Lower lobe of right lung (tissue), 2 donors: ENCODE measurements at regions not wholly inside any gene's neighbourhood (a gene's known extent, or its start where the extent isn't known, plus 50 kb on each side); places are given as distances from the start of the nearest gene placed in this dataset.
A peak's percentile ranks its signal among the peaks of the same experiment; 100 is the strongest.
"Not testable (repeated sequence)": the region's sequence is repeated elsewhere in the genome, so short reads cannot be mapped to it uniquely, and the experiment has no call there.

Experiments used
- ATAC-seq, 2 donors: fragments of 200-7000 bp; cut with Tn5 transposase; one replicate each; pipeline ENCODE4 v1.9.1; 2020 to 2022; ENCODE audit warnings: mild to moderate bottlenecking in 2 of 2, moderate library complexity in 2 of 2
- DNase-seq: peaks from one replicate; pipeline ENCODE4 v3.0.0-alpha.2; 2020
- H3K27ac ChIP-seq: fragments of 200-600 bp; one replicate; pipeline ENCODE4 v1.8.0; 2022
- H3K27me3 ChIP-seq: fragments of 200-600 bp; one replicate; pipeline ENCODE4 v1.8.0; 2022; ENCODE audit warnings: low read depth
- H3K36me3 ChIP-seq: fragments of 200-600 bp; one replicate; pipeline ENCODE4 v1.8.0; 2022; ENCODE audit warnings: mild to moderate bottlenecking
- H3K4me1 ChIP-seq: fragments of 200-600 bp; one replicate; pipeline ENCODE4 v1.8.0; 2022
- H3K4me3 ChIP-seq: fragments of 200-600 bp; one replicate; pipeline ENCODE4 v1.8.0; 2022; ENCODE audit warnings: mild to moderate bottlenecking
- H3K9me3 ChIP-seq: fragments of 200-600 bp; one replicate; pipeline ENCODE4 v1.8.0; 2022
- intact Hi-C: fragments of 100-400 bp; cut with DNase I; formaldehyde crosslinking; loops from one replicate; pipeline ENCODE4 v1.11.0; 2022
- TF ChIP-seq, protein P1 (sequence below): fragments of 200-600 bp; IDR thresholded peaks from one replicate; pipeline ENCODE4 v1.8.0; 2022; ENCODE audit warnings: antibody characterized with exemption, mild to moderate bottlenecking
- donor health status: DM: no; HTN: yes; CAD: no; lungs with severe emphysema.

DNA sequence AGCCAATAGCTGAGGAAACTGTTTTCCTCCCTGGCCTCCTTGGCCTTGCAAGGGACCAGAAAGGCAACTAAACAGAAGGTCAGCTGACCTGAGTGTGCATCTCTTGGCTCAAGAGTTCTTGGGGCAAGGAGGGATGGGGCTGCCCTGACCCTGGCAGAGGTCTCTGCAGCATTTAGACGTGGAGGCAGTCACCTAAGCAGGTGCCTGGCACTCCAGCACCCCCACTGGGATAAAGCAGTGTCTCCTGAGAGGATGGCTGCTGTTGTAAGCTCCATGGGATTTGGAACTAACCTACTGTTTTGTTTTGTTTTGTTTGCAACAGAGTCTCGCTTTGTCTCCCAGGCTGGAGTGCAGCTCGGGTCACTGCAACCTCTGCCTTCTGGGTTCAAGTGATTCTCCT, 185.2 kb downstream of the TBC1D2B start:
- Histone ChIP-seq H3K27me3 (no peaks in the 10 kb centered on the region), H3K36me3 (no peaks in the 10 kb centered on the region), H3K9me3 (no peaks in the 10 kb centered on the region), H3K4me3 (no peak overlapping the region), H3K27ac (no peak overlapping the region), H3K4me1 (no peaks in the 10 kb centered on the region)
- intact Hi-C loops: no loop called here
- DNase-seq (peak; percentile 6), ATAC-seq (no peak)
- TF ChIP-seq, protein P1, sequence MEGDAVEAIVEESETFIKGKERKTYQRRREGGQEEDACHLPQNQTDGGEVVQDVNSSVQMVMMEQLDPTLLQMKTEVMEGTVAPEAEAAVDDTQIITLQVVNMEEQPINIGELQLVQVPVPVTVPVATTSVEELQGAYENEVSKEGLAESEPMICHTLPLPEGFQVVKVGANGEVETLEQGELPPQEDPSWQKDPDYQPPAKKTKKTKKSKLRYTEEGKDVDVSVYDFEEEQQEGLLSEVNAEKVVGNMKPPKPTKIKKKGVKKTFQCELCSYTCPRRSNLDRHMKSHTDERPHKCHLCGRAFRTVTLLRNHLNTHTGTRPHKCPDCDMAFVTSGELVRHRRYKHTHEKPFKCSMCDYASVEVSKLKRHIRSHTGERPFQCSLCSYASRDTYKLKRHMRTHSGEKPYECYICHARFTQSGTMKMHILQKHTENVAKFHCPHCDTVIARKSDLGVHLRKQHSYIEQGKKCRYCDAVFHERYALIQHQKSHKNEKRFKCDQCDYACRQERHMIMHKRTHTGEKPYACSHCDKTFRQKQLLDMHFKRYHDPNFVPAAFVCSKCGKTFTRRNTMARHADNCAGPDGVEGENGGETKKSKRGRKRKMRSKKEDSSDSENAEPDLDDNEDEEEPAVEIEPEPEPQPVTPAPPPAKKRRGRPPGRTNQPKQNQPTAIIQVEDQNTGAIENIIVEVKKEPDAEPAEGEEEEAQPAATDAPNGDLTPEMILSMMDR: no peak

DNA sequence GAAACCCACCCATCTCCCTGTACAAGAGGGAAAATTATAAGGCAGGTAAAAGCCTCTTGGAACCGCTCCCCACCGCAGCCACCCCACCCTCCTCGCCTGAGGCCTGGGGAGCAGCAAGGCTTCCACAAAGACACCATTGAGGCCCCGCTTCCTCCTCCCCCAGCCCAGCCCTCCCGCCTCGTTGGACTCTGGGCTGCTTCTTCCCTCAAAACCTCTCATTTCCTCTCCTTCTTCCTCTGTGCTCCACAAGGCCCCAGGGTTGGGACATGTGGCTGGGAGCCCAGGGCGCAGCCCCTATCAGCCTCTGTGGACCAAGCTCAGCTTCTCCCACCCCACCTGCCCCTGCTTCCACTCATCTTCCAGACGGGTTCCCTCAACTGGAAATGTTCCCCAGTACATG, 185.6 kb downstream of the TBC1D2B start:
- H3K27ac ChIP-seq, H3K36me3 ChIP-seq, H3K9me3 ChIP-seq, ATAC-seq, H3K4me3 ChIP-seq, intact Hi-C loops, H3K27me3 ChIP-seq, H3K4me1 ChIP-seq: not testable (repeated sequence)
- DNase-seq: peak; percentile 30

DNA sequence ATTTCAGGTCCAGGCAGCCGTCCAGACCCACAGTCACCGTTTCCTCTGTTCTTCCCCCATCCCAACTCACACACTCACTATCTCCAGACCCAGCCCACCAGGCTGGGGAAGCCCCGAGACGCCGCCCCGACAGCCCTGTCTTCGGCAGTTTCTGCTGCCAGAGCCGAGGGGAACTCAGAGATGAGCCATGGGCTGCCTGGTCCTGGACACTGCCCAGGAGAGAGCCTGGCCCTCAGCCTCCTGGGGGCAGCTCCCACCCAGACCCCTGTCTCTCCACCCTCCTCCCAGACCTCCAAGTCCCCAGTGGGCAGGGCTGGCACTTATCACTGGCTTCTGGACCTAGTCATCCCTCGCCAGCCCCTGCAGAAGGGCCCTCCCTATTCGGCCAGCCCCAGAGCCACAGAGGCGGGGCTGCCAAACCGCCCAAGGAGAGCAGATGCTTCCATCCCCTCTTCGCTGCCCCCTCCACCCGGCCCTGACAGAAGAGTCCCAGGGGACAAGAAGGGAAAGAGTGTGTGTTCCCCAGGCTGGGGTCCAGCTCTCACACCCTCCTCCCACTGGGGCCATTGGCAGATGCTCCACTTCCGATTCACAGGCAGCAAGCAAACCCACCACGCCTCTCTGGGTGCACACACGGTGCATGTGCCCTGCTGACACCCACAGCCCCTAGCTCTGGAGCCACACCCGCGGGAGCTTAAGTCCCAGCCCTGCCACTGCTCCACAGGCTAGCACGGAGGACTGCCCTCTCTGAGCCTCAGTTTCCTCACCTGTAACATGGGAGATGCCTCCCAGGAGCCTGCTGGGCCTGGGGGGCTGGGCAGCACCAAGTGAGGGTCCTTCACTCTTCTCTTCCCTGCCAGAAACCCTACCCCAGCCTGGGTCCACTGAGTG, 186.4 kb downstream of the TBC1D2B start:
- peak; percentile 36 for DNase-seq
- H3K4me3 ChIP-seq, H3K9me3 ChIP-seq, H3K27ac ChIP-seq, H3K36me3 ChIP-seq, intact Hi-C loops, ATAC-seq, H3K27me3 ChIP-seq, H3K4me1 ChIP-seq: not testable (repeated sequence)

DNA sequence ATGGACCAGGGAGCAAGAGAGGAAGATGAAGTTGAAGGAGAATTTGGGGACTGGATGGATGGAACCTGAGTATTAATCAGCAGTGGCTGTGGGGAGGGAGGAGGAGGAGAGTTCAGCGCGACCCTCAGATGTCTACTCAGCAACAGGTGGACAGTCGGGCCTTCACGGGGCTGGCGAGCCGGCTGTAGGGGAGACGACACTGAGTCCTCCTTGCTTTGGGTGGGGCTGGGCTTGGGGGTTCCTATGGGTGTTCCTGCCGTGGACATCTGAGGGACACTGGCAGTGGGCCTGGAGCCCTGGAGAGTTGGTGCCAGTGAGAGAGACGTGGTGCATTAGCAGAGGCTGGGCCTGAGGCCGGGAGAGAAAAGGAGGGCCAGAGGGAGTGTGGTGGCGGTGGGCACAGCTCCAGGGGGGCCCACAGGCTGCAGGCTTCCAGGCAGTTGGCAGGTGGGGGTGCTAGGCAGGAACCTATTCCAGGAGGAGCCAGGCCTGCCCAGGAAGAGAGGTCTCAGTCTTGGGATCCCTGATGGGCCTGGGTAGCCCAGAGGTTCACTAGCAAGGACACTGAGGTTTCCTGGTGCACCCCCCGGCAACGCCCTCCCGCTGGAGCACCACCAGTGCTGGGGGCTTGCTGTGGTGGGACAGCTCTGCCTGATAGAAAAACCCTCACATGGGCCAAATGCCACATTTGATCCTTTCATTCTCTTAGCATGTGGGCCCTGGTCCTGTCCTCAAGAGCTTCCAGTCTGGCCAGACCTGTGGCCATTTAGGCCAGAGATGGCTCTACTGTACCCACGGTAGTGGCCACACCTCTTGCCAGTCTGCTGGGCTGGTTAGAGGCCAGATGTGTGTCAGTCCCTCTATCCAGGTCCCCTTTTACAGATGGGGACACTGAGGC, 187.4 kb downstream of the TBC1D2B start:
- H3K9me3 ChIP-seq, ATAC-seq, H3K27ac ChIP-seq, H3K36me3 ChIP-seq, H3K4me1 ChIP-seq, H3K4me3 ChIP-seq, H3K27me3 ChIP-seq, intact Hi-C loops: not testable (repeated sequence)
- peak; percentile 34 for DNase-seq

DNA sequence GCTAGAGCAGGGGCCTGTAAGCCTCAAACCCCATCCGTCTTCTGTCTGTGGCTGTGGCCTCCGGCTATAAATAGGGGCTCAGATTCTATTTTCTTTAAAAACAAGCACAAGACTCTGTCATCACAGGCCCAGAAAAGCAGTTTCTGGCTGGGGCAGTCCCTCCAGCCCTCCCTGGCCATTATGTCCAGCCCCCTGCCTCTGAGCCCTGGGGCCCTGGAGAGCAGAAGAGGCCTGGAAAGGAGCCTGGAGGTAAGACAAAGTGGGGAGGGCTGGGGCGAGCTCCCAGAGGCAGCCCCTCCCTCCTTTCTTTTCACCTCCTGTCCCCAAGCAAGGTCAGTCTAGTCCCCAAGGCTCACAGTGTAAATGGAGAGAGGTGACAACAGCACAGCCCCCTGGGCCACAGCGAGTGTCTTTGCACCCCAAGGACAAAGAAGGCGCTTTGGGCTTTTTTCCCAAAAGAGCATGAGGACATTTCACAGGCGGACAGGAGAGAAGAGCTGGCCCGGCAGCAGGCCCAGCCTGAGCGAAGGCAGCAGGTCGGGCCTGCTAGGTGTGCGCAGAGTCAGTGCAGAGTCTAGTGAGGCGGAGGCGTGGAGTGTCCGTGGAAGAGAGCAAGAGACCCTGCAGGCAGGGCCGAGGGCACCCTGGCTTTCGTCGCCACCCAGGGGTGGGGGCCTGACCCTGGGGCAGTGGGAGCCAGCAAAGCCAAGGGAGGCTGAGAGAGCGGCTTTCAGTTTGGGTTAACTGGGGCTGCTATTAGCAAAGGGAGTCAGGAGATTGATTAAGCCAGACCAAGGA, 188.3 kb downstream of the TBC1D2B start:
- Histone ChIP-seq H3K4me1 (no peaks in the 10 kb centered on the region), H3K27me3 (no peaks in the 10 kb centered on the region), H3K4me3 (no peak overlapping the region), H3K9me3 (no peaks in the 10 kb centered on the region), H3K36me3 (no peaks in the 10 kb centered on the region), H3K27ac (peak overlapping the region; percentile 46)
- intact Hi-C loops: no loop called here
- no peak for ATAC-seq
- TF ChIP-seq, protein P1: no peak
- DNase-seq: no peak

DNA sequence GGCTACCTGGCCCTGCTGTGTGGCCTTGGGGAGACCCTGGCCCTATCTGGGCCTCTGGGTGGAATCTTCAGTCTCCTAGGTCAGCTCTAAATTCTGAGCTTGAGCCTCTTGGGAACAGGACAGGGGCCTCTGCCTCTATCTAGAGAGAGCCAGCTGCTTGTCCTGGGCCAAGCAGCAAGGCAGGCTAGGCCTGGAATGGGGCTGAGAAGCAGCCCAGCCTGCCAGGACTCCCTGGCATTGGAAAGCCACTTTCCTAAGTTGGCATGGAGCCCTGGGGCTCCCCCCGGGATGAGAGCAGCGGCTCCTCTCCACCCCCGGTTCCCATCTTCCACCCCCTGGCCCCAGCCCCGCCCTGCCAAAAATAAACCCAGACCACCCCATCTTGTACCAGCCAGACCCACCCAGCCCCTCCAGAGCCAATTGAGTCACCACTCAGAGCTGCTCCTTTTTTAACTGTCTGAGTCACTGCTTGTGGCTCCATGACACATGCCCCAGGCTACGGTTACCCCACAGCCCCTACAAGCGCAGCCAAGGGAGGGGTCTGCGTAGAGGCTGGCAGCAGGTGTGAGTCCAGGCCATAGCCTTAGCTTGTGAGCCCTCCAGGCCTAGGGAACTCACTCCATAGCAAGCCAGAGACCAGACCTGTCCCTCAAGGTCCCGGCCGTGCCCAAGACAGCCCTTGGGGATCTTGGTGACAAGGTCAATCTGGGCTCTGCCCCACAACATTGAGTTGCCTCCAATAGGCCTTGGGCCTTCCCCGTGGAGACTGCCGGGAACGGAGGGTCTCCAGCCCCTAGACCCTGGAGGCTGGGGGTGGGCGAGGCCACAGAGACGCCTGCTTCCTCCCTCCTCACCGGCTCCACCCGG, 189.7 kb downstream of the TBC1D2B start:
- H3K4me3 ChIP-seq, H3K27me3 ChIP-seq, H3K27ac ChIP-seq, intact Hi-C loops, H3K4me1 ChIP-seq, H3K9me3 ChIP-seq, H3K36me3 ChIP-seq, DNase-seq: not testable (repeated sequence)
- ATAC-seq: peak; percentile 11 to 16
